MM.1S (cell line): ENCODE measurements at regions not wholly inside any gene's neighbourhood (a gene's known extent, or its start where the extent isn't known, plus 50 kb on each side); places are given as distances from the start of the nearest gene placed in this dataset.

Experiments
- CTCF ChIP-seq: fragments of 300-600 bp; sonication (generic); IDR thresholded peaks from 2 replicates; pipeline ENCODE4 v1.5.1; 2016; ENCODE audit warnings: antibody characterized with exemption, low read length, mixed read lengths
- EZH2 ChIP-seq: fragments of 300-600 bp; sonication (generic); optimal IDR thresholded peaks from 2 replicates; pipeline ENCODE3; 2017; ENCODE audit warnings: low read depth, mild to moderate bottlenecking, antibody characterized with exemption, low read length, mixed read lengths
- EZH2phosphoT487 ChIP-seq: fragments of 300-600 bp; sonication (generic); IDR thresholded peaks from 2 replicates; pipeline ENCODE4 v1.6.1; 2018; ENCODE audit warnings: antibody characterized with exemption, low read length

- TF ChIP-seq EZH2 (no peak), CTCF (no peak), EZH2phosphoT487 (no peak)
Observed at GRCh38 chr4:107452717-107453630, 267.1 kb downstream of the PAPSS1 start.
